ENCODE measurements at regions not wholly inside any gene's neighbourhood (a gene's known extent, or its start where the extent isn't known, plus 50 kb on each side); places are given as distances from the start of the nearest gene placed in this dataset.
A peak's percentile ranks its signal among the peaks of the same experiment; 100 is the strongest.

- no peak for DNase-seq
These were observed 141.3 kb upstream of the SDK2 start for GRCh38 chr17:73785496-73785895.

- DNase-seq = no peak
These were observed 141.9 kb upstream of the SDK2 start for GRCh38 chr17:73785958-73786743.

DNA sequence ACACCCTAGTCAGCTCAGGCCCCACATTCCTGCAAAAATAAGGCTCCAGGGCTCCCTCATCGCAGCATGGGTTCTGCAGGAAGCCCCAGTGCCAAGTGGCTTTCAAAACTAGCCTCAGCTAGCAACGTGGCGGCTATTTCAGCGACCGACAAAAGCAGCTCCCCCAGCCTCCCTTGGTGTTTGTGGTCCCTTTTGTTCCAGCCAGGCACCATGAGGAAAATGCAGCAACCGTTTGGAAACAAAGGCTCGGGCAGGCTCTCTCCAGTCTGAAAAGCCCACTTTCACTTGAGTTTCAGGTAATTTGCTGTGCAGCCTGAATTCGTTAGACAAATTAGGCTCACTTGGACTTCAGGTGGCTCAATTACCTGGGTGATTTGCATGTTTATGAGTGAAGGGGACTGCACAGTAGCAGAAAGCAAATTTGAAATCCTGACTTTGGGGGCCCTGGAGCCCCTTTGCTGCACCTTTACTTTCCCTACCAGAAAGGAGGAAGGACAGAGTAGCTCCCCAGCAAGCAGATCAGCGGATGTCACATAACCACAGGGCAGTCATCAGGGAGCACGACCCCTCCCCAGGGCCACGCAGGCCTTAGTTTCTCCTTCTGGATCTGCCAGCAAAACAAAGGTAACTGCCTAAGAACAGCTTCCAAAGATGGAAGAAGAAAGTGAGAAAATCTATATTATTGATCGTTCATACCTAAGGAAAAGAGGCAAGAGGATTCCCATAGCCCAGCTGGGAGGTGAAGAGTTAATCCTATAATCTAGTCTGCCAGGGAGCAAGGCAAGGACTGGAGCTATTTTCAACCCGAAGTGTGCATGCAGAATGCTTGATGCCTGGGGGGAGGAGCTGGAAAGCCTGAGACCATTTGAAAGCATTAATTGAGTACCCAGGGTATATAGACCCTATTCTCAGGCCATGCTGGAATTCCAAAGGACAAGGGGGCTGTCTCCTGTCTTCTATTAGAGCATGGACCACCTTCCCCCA lies 143.1 kb upstream of the SDK2 start:
- DNase-seq = no peak

DNA sequence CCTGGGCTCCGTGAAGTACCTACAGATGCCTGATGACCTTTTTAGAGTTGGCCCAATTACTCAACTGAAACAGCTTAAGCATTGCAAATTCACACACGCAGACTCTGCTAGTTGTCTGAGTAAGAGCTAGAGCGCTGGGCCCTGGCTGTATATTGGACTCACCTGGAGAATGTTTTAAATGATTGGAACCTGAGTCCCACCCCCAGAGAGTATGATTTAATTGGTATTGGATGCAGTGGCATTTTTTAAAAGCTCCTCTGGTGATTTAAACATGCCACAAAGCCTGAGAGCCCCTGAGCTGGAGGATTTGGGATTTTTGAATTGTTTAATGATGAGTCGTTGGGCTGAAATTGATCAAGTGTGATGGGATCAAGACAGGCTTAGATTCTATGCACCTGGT lies 143.9 kb upstream of the SDK2 start:
- no peak for DNase-seq

DNA sequence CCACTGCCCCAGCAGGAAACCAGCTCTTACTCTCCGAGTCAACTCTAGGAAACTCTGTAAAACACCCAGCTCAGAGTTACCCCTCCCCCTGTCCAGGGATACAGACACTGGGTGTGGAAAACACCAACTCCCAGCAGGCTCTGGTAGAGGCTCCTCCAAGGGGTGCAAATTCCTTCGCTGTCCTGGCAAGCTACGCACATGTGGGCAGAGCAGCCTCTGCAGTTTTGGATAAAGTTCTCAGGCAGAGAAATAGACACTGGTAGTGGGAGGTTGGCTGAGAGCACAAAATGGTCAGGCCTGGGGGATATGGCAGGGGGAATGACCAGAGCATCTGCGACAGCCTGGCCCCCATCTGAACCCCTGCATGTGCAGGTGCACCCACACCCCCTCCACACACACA lies 146.9 kb upstream of the SDK2 start:
- DNase-seq = no peak

DNA sequence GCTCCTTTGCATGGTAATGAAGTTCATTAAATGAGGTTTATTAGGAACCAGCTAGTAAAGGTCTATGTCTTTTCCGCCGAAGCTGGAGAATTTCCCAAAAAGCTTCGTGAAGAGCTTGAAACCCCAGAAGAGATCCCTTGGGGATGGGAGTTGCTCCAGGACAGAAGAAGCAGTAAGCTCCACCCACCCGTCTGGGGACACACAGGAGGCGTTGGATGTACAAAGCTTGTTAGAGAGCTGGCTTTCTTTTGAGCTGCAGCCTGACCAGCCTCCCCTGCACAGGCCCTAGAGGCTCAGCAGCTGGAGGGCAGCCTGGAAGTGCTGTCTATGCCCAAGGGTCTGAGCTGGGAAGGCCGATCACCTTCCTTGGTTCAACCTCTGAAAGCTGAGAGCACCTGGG lies 147.4 kb upstream of the SDK2 start:
- DNase-seq = no peak

DNA sequence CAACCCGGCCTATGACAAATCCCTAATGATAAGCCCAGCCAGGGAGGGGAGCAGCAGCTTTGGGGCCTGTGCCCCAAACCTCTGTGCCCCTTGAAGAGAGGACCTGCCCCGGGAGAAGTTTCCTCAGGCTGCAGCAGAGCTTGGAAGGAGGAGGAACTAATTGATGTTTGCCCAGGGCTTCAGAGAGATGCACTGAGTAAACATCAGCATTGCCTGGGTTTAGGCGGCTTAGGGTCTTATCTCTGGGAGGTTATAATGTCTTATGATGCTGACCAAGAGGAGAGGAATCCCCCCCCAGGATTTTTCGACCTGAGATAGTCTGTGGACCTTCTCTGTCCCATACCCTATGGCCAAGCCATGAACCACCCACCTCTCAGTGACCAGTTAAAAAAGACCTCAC lies 148.7 kb upstream of the SDK2 start:
- no peak for DNase-seq

GRCh38 chr17:73794336-73794735 lies 150.1 kb upstream of the SDK2 start:
- DNase-seq = no peak

DNA sequence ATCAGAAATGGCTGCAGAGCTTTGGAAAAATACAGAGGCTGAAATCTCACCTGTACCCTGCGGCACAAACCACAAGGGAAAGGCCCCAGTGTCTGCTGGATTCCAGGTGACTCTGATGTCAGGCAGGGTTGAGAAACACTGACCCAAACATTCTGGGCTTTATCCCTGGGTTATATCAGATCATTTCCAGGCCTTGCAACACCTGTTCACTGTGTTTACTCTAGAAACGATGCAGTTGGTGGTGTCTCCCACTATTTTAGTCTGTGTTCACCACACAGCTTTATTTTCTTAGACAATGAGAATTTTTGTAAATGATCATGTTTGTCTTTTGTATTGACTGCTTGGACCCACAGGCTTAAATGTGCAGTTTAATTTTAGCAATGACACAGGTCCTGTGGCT lies 151.5 kb upstream of the SDK2 start:
- DNase-seq = no peak

DNA sequence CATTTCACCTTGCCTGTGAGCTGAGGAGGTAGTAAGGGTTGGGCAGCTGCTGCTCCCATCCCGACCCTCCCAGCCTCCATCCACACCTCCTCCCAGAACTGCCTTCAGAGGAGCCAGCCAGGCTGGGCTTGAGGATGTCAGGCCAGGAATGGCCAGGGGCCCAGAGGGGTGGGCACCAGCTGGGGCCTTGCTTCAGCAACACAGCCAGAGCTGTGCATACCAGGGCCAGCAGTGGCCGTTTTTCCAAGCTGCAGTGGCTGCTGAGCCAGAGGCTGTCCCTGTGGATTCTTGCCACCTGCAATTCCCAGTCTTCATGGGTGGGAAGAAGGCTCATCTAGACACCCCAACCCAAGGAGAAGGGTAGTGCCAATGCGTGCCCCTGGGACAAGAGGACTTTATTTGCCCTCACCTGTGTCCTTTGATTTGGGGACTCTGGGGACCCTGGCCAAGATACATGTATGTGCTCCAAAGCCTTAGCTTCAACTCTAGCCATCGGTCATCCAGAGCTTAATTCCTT lies 153.4 kb upstream of the SDK2 start:
- DNase-seq = no peak

- DNase-seq = peak; percentile 37 to 57 (median 44)
These were observed 154.0 kb upstream of the SDK2 start for GRCh38 chr17:73798111-73798748.

GRCh38 chr17:73799096-73799495 lies 154.9 kb upstream of the SDK2 start:
- DNase-seq = no peak

- no peak for DNase-seq
These were observed 155.8 kb upstream of the SDK2 start for GRCh38 chr17:73799781-73800627.

DNA sequence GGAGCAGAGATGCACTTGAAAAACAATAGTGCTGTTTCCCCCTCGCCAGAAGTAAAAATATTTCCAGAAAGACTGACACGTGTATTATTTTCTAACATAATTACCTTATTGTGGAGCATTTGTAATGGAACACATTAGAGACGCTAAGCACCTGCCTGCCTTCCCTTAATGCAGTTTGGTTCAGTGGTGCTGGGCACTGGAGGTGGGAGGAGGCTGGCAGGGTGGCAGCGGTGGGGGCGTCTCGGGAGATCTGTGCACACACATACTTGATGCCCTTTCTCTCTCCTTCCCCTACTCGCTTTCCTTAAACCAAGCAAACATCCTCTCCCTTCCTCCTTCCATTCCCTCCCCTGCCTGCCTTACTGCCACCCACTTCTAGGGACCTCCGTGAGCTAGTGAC lies 156.6 kb upstream of the SDK2 start:
- no peak for DNase-seq

DNA sequence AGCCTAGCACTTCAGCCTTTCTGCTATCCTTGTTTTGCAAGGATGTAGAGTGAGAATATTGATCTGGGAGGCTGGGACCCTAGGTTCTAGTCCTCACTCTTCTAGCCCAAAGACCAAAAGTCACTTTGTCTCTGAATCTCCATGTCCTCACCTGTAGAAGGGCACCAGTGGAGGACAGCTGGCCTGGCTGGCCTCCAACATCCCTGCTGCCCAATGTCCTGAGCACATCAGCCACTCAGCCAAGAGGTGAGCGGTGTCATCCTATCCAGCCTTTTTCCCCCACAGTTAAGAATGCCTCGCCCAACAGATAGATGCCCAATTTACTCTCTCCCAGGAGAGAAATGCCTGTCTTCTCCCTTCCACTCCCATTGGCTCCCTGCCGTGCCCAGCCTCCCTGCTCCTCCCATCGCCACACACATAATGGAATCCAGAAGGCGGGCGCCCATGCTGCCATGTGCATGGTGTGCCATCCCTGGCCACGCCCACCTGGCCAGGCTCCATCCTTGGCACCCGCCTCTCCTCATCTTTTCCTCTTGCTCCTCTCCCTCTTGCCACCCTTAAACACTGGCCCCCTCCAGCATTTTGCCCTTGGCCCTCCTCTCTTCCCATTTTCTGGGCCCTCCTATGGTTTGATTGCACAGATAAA lies 157.3 kb upstream of the SDK2 start:
- DNase-seq = no peak

- DNase-seq = no peak
These were observed 158.1 kb upstream of the SDK2 start for GRCh38 chr17:73802314-73802713.

GRCh38 chr17:73802871-73803270 lies 158.6 kb upstream of the SDK2 start:
- DNase-seq = no peak

- no peak for DNase-seq
These were observed 159.8 kb upstream of the SDK2 start for GRCh38 chr17:73803964-73804435.

DNA sequence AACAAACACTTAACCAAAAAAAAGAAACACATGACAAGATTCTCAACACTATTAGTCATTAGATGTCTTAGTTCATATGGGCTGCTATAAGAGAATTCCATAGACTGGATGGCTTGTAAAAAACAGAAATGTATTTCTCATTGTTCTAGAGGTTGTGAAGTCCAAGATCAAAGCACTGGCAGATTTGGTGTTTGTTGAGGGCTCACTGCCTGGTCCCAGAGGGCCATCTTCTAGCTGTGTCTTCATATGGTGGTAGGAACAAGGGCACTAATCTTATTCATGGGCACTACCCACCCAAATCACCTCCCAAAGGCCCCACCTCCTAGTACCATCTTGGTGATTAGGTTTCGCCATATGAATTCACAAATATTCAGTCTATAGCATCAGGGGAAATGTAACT lies 162.5 kb upstream of the SDK2 start:
- DNase-seq = no peak

DNA sequence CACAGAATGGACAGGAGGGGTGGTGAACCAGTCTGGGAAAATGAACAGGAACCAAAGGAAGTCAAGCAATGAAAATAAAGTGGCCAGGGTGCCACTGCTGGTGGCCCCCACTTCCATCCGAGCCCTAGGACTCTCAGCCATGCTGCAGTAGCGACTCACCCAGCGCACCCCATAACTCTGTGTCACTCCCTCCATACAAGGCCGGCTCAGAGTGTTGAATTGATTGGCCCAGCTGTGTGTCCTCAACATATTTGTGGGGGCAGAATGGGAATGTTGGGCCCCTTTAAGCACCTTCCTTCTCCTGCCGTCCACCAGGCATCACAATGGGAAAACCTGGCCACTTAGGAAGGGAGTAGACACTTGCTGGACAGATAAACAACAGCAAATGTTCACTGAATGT lies 169.0 kb upstream of the SDK2 start:
- DNase-seq = no peak

- DNase-seq = no peak
These were observed 169.8 kb upstream of the SDK2 start for GRCh38 chr17:73814075-73814474.

- no peak for DNase-seq
These were observed 171.2 kb upstream of the SDK2 start for GRCh38 chr17:73815474-73815873.

Data from suppressor macrophage treated with lipopolysaccharide for 1 hour (primary cell).